ENCODE measurements at regions not wholly inside any gene's neighbourhood (a gene's known extent, or its start where the extent isn't known, plus 50 kb on each side); places are given as distances from the start of the nearest gene placed in this dataset.

DNA sequence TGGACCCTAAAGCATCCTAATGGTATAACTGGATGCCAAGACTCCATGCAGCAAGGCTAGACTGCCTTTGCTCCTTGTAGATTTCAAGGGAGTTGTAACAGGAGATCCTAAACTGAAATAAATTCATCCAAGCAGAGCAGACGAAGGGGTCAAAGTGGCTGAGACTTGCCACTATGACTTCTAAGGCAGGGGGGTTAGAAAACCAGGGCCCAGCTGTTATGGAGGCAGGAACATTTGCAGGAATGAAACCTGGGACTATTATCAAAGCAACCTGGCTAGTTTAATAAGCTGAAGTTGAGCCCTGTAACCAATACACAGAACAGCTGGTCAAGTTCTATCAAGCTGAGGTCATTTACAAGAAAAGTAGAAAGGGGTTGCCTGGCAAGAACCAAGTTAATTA, 122.2 kb upstream of the TRPC6 start:
- TF ChIP-seq, protein P1, sequence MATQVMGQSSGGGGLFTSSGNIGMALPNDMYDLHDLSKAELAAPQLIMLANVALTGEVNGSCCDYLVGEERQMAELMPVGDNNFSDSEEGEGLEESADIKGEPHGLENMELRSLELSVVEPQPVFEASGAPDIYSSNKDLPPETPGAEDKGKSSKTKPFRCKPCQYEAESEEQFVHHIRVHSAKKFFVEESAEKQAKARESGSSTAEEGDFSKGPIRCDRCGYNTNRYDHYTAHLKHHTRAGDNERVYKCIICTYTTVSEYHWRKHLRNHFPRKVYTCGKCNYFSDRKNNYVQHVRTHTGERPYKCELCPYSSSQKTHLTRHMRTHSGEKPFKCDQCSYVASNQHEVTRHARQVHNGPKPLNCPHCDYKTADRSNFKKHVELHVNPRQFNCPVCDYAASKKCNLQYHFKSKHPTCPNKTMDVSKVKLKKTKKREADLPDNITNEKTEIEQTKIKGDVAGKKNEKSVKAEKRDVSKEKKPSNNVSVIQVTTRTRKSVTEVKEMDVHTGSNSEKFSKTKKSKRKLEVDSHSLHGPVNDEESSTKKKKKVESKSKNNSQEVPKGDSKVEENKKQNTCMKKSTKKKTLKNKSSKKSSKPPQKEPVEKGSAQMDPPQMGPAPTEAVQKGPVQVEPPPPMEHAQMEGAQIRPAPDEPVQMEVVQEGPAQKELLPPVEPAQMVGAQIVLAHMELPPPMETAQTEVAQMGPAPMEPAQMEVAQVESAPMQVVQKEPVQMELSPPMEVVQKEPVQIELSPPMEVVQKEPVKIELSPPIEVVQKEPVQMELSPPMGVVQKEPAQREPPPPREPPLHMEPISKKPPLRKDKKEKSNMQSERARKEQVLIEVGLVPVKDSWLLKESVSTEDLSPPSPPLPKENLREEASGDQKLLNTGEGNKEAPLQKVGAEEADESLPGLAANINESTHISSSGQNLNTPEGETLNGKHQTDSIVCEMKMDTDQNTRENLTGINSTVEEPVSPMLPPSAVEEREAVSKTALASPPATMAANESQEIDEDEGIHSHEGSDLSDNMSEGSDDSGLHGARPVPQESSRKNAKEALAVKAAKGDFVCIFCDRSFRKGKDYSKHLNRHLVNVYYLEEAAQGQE (IDR thresholded peaks at IDR 0.05; ENCODE audit: low read depth) = no peak
- TF ChIP-seq TCF12 (IDR thresholded peaks at IDR 0.05; ENCODE audit: low read depth) (no peak), YY1 (IDR thresholded peaks at IDR 0.05; ENCODE audit: low read depth) (no peak), TAF1 (IDR thresholded peaks at IDR 0.05; ENCODE audit: low read depth) (no peak), EP300 (IDR thresholded peaks at IDR 0.05; ENCODE audit: borderline replicate concordance) (no peak), CEBPB (IDR thresholded peaks at IDR 0.05) (no peak), ZBTB7A (IDR thresholded peaks at IDR 0.05; ENCODE audit: low read depth) (no peak), CREB1 (IDR thresholded peaks at IDR 0.05; ENCODE audit: low read depth) (no peak), TEAD4 (IDR thresholded peaks at IDR 0.05) (no peak), NFIC (IDR thresholded peaks at IDR 0.05) (no peak), RAD21 (IDR thresholded peaks at IDR 0.05; ENCODE audit: low read depth) (no peak), EGR1 (IDR thresholded peaks at IDR 0.05) (no peak)
- TF ChIP-seq, protein P2, sequence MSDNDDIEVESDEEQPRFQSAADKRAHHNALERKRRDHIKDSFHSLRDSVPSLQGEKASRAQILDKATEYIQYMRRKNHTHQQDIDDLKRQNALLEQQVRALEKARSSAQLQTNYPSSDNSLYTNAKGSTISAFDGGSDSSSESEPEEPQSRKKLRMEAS (IDR thresholded peaks at IDR 0.05) = no peak
- TF ChIP-seq, protein P3, sequence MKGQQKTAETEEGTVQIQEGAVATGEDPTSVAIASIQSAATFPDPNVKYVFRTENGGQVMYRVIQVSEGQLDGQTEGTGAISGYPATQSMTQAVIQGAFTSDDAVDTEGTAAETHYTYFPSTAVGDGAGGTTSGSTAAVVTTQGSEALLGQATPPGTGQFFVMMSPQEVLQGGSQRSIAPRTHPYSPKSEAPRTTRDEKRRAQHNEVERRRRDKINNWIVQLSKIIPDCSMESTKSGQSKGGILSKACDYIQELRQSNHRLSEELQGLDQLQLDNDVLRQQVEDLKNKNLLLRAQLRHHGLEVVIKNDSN (IDR thresholded peaks at IDR 0.05) = no peak

Data from Ishikawa (cell line).